ENCODE measurements at regions not wholly inside any gene's neighbourhood (a gene's known extent, or its start where the extent isn't known, plus 50 kb on each side); places are given as distances from the start of the nearest gene placed in this dataset.

DNA sequence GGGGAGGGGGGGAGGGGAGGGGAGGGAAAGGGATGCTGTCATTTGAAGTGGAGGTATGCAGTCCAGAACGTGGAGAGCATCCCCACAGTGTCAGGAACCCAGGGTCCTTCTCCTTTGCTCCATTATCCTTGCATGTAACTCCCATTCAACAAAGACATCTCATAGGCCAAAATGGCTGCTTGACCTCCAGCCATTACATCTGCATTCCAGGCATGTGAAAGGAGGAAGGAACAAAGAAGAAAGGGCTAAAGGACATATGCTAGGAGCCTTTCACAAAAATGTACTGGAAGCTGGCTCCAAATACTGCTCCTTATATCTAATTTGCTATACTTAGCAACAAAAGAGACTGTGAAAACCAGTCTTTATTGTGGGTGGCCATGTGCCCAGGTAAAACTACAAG is 87.0 kb upstream of the CRHR1 start:
- in situ Hi-C loops (cut with HindIII; ENCODE audit: low pct_ligation_motif_present, low sequenced_read_pairs): no loop called here
- Histone ChIP-seq H3K27ac (no peak overlapping the region), H3K4me3 (ENCODE audit: low read depth, low read length) (no peak overlapping the region), H3K36me3 (replicated peaks) (no peaks in the 10 kb centered on the region), H3K27me3 (replicated peaks) (no peaks in the 10 kb centered on the region)
- DNase-seq: no peak
- TF ChIP-seq CTCF (IDR thresholded peaks at IDR 0.05; ENCODE audit: low read depth, low read length, missing control alignments): no peak

GRCh38 chr17:45700171-45701090 is 83.7 kb upstream of the CRHR1 start:
- no peak overlapping the region for H3K27ac ChIP-seq
- no peaks in the 10 kb centered on the region for H3K36me3 ChIP-seq (replicated peaks)
- no peak for DNase-seq
- H3K27me3 ChIP-seq (replicated peaks): no peaks in the 10 kb centered on the region
- in situ Hi-C loops (cut with HindIII; ENCODE audit: low pct_ligation_motif_present, low sequenced_read_pairs): no loop called here
- no peak for TF ChIP-seq CTCF (IDR thresholded peaks at IDR 0.05; ENCODE audit: low read depth, low read length, missing control alignments)
- no peak overlapping the region for H3K4me3 ChIP-seq (ENCODE audit: low read depth, low read length)

DNA sequence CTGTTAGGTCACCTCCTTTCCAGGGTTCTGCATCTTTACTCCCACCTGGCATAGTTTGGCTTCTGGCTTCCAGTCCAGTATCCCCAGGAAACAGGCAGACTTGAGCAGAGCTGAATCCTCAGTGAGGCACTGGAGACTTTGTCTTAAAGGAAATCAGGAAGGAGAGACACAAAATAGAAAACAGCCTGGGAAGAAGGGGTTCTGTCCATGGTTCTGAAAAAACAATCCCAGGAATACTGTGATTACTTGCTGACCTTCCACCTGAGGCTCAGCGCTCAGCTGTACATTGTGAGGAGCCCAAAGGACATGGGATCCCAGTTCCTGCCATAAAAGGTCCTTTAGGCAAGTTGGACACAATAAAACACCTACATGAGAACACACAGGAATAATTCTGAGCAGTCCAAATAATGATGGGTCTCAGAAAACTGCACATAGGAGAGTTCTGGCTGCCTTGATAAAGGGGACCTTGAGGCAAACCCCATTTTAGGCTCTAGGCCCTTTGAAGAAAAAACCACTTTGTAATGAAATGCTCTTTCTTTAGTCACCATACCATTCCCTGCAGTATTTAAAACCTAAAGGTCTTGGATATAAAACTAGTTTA is 81.4 kb upstream of the CRHR1 start:
- H3K4me3 ChIP-seq (ENCODE audit: low read depth, low read length): no peak overlapping the region
- H3K27me3 ChIP-seq (replicated peaks): no peaks in the 10 kb centered on the region
- in situ Hi-C loops (cut with HindIII; ENCODE audit: low pct_ligation_motif_present, low sequenced_read_pairs): no loop called here
- no peak overlapping the region for H3K27ac ChIP-seq
- DNase-seq: no peak
- TF ChIP-seq CTCF (IDR thresholded peaks at IDR 0.05; ENCODE audit: low read depth, low read length, missing control alignments): no peak
- H3K36me3 ChIP-seq (replicated peaks): no peaks in the 10 kb centered on the region

DNA sequence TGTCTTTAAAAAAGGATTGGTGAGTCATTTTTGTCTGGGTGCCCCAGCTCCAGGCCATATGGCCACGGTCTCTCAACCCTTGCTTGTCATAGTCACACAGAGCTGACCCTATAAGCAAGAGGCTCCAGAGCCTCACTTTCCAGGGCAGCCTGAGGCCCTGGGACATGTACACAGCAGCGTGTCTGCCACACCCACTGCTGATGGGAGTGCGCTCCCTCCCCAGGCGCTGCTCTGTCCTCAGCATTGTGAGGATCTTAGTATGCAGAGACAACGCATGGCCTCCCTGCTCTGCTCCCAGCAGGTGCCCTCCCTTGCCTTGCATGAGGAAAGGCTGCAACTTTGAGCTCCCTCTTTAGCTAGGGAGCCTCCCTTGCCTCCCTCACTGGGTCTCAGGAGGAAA is 80.8 kb upstream of the CRHR1 start:
- Histone ChIP-seq H3K27me3 (replicated peaks) (no peaks in the 10 kb centered on the region), H3K36me3 (replicated peaks) (no peaks in the 10 kb centered on the region), H3K4me3 (ENCODE audit: low read depth, low read length) (no peak overlapping the region), H3K27ac (no peak overlapping the region)
- DNase-seq: no peak
- in situ Hi-C loops (cut with HindIII; ENCODE audit: low pct_ligation_motif_present, low sequenced_read_pairs): no loop called here
- TF ChIP-seq CTCF (IDR thresholded peaks at IDR 0.05; ENCODE audit: low read depth, low read length, missing control alignments): no peak

GRCh38 chr17:45703806-45704205 is 80.3 kb upstream of the CRHR1 start:
- Histone ChIP-seq H3K4me3 (ENCODE audit: low read depth, low read length) (no peak overlapping the region), H3K27me3 (replicated peaks) (no peaks in the 10 kb centered on the region), H3K27ac (no peak overlapping the region), H3K36me3 (replicated peaks) (no peaks in the 10 kb centered on the region)
- in situ Hi-C loops (cut with HindIII; ENCODE audit: low pct_ligation_motif_present, low sequenced_read_pairs): no loop called here
- no peak for DNase-seq
- no peak for TF ChIP-seq CTCF (IDR thresholded peaks at IDR 0.05; ENCODE audit: low read depth, low read length, missing control alignments)

All from brain microvascular endothelial cell (primary cell).